Cardiac fibroblast (primary cell): ENCODE measurements at regions not wholly inside any gene's neighbourhood (a gene's known extent, or its start where the extent isn't known, plus 50 kb on each side); places are given as distances from the start of the nearest gene placed in this dataset.

Experiments
- DNase-seq, 2 donors: peaks; one replicate each; pipeline versions ENCODE4 v3.0.0 to v3.0.0-alpha.2; 2010; ENCODE audit warnings: low read depth in 2 of 2
- H3K4me3 ChIP-seq, 2 donors: replicated peaks in 1 of 2; 1 replicate in 1 of 2; 2 replicates in 1 of 2; pipeline ENCODE4 v1.5.1; 2011; ENCODE audit warnings: low read depth in 2 of 2, low read length in 2 of 2, mild to moderate bottlenecking in 2 of 2, moderate library complexity in 1 of 2
- TF ChIP-seq, protein P1 (sequence below): IDR thresholded peaks from one replicate; pipeline ENCODE4 v1.5.1; 2011; ENCODE audit warnings: low read depth, mild to moderate bottlenecking, low read length, inconsistent platforms

DNA sequence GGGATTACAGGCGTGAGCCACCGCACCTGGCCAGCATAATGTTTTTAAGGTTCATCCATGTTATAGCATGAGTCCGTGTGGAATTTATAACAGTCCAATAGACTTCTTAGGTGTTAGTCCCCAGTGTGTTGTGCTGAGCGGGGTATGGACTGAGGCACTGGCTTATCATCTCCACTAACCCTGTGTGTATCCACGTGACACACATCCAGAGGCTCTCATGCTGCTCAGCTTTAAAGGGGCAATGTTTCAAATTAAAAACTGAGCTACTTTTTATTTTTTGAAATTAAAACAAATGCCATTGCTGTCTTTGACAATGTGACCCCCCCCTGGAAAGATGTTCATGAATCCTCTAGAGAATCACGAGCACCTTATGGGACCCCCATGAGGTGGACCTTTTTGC is 54.3 kb upstream of the TRERF1 start:
- H3K4me3 ChIP-seq: no peak overlapping the region
- DNase-seq: no peak
- TF ChIP-seq, protein P1, sequence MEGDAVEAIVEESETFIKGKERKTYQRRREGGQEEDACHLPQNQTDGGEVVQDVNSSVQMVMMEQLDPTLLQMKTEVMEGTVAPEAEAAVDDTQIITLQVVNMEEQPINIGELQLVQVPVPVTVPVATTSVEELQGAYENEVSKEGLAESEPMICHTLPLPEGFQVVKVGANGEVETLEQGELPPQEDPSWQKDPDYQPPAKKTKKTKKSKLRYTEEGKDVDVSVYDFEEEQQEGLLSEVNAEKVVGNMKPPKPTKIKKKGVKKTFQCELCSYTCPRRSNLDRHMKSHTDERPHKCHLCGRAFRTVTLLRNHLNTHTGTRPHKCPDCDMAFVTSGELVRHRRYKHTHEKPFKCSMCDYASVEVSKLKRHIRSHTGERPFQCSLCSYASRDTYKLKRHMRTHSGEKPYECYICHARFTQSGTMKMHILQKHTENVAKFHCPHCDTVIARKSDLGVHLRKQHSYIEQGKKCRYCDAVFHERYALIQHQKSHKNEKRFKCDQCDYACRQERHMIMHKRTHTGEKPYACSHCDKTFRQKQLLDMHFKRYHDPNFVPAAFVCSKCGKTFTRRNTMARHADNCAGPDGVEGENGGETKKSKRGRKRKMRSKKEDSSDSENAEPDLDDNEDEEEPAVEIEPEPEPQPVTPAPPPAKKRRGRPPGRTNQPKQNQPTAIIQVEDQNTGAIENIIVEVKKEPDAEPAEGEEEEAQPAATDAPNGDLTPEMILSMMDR: no peak

DNA sequence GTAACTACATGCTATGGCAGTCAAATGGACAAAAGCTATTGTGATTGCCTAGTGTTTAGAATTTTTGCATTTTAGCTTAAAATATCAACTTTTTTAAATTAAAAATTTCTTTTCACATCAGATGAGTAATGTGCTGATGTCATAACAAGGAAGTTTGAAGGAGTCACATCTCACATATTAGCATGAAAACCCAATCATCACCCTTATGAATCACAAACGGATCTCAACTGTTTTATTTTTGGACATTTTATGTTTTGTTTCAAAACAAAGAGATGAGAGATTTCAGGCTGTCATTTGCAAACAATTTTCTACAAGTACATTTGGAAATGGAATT is 53.6 kb upstream of the TRERF1 start:
- DNase-seq: peak; percentile 36 to 82
- no peak overlapping the region for H3K4me3 ChIP-seq
- TF ChIP-seq, protein P1: no peak

DNA sequence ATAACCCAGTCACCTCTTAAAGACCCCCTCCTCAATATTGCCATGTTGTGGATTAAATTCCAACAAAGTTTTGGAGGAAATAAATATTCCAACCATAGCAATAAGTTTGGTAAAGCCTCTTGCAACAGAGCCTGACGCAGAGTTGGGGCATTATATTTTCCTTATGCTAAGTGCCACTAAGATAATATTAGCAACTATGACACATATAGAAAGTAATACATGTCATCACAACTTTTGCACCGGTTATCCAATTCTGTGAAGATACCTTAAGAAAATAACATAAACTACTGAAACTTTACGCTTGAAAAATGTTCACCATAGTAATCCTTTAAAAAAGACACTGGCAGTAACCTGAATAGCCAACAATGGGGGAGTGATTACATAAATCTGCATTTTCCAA is 52.2 kb upstream of the TRERF1 start:
- no peak for DNase-seq
- no peak overlapping the region for H3K4me3 ChIP-seq
- TF ChIP-seq, protein P1: no peak

DNA sequence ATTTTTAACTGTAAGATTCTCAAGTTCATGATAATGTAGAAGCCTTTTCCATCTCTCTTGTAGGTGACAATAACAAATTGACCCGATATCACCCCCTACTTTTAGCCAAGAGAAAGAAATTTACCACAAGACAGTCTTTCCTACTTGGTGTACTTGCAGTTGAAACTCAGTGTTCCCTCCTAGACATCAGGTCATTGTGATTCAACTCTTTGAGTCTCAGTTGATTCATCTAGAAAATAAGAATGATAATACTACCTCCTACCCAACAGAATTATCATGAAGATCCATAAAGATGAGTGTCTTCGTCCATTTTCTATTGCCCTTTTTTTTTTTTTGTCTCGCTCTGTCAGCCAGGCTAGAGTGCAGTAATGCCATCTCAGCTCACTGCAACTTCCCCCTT is 51.3 kb upstream of the TRERF1 start:
- no peak overlapping the region for H3K4me3 ChIP-seq
- TF ChIP-seq, protein P1: no peak
- no peak for DNase-seq

DNA sequence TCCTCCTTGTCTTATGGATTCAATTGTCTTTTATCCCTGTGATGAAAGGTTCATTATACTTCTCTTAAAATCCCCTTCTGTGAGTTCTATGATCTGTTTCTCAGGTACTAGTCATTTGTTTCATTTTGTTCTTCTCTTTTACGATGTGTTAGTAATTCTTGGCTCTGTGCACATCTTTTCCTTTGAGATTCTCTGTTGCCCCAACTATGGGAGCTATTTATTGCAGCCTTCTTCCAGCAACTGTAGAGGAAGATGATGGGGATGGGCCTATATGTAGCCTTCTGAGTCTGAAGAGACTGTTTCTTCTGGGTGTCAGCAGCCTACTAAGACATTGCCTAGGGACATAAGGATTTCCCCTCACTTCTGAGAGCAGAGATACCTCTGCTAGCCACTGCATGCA is 50.4 kb upstream of the TRERF1 start:
- no peak overlapping the region for H3K4me3 ChIP-seq
- no peak for DNase-seq
- TF ChIP-seq, protein P1: no peak
